ENCODE measurements at regions not wholly inside any gene's neighbourhood (a gene's known extent, or its start where the extent isn't known, plus 50 kb on each side); places are given as distances from the start of the nearest gene placed in this dataset.
A peak's percentile ranks its signal among the peaks of the same experiment; 100 is the strongest.

GRCh38 chr20:51994751-51995417 is 192.6 kb upstream of the SALL4 start:
- H3K9me2 ChIP-seq (replicated peaks; ENCODE audit: low read depth, low read length) = no peaks in the 10 kb centered on the region
- H3K4me3 ChIP-seq (ENCODE audit: low read length, poor library complexity, severe bottlenecking) = no peak overlapping the region
- TF ChIP-seq CTCF (conservative IDR thresholded peaks at IDR 0.05; ENCODE audit: low read length) = no peak
- TF ChIP-seq EZH2phosphoT487 (IDR thresholded peaks at IDR 0.05; ENCODE audit: borderline replicate concordance) = no peak
- H2AFZ ChIP-seq (ENCODE audit: low read length) = 0 out of 2 replicates have a peak overlapping the region, but pooled peaks have one; percentile 15
- H3K79me2 ChIP-seq (ENCODE audit: insufficient read depth, low read length) = no peaks in the 10 kb centered on the region
- H3K4me1 ChIP-seq (ENCODE audit: insufficient read depth, low read length, poor library complexity, severe bottlenecking) = peaks cover 4% of the 10 kb centered on the region
- no peak overlapping the region for H3K4me2 ChIP-seq (ENCODE audit: low read depth, low read length, poor library complexity, severe bottlenecking)
- H3K36me3 ChIP-seq (ENCODE audit: insufficient read depth, low read length) = no peaks in the 10 kb centered on the region
- H3K27me3 ChIP-seq (ENCODE audit: insufficient read depth, low read length, poor library complexity, severe bottlenecking) = no peaks in the 10 kb centered on the region
- no peak overlapping the region for H3K9ac ChIP-seq (ENCODE audit: low read depth, low read length, poor library complexity, severe bottlenecking)
- no peaks in the 10 kb centered on the region for H4K20me1 ChIP-seq (ENCODE audit: insufficient read depth, low read length, poor library complexity, severe bottlenecking)
- H3K9me3 ChIP-seq (ENCODE audit: insufficient read depth, low read depth, low read length) = no peaks in the 10 kb centered on the region
- no peaks in the 10 kb centered on the region for H3F3A ChIP-seq (ENCODE audit: low read depth)

DNA sequence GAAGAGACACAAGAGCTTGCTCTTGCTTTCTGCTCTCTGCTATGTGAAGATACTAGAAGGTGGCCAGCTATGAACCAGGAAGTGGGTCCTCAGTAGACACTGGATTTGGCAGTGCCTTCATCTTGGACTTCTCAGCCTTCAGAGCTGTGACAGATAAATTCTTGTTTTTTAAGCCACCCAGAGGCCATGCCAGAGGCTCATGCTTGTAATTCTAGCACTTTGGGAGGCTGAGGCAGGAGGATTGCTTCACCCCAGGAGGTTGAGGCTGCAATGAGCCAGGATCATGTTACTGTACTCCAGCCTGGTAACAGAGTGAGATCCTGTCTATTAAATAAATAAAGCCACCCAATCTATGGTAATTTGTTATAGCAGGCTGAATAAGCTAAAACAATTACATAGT is 185.5 kb upstream of the SALL4 start:
- H4K20me1 ChIP-seq (ENCODE audit: insufficient read depth, low read length, poor library complexity, severe bottlenecking) = no peaks in the 10 kb centered on the region
- H3K9me3 ChIP-seq (ENCODE audit: insufficient read depth, low read depth, low read length) = no peaks in the 10 kb centered on the region
- no peak overlapping the region for H3K4me2 ChIP-seq (ENCODE audit: low read depth, low read length, poor library complexity, severe bottlenecking)
- no peak overlapping the region for H3K9ac ChIP-seq (ENCODE audit: low read depth, low read length, poor library complexity, severe bottlenecking)
- TF ChIP-seq CTCF (conservative IDR thresholded peaks at IDR 0.05; ENCODE audit: low read length) = no peak
- no peak for TF ChIP-seq EZH2phosphoT487 (IDR thresholded peaks at IDR 0.05; ENCODE audit: borderline replicate concordance)
- no peaks in the 10 kb centered on the region for H3K79me2 ChIP-seq (ENCODE audit: insufficient read depth, low read length)
- H3F3A ChIP-seq (ENCODE audit: low read depth) = no peaks in the 10 kb centered on the region
- no peaks in the 10 kb centered on the region for H3K27me3 ChIP-seq (ENCODE audit: insufficient read depth, low read length, poor library complexity, severe bottlenecking)
- H3K4me1 ChIP-seq (ENCODE audit: insufficient read depth, low read length, poor library complexity, severe bottlenecking) = peaks cover 9% of the 10 kb centered on the region
- peak overlapping the region; percentile 58 for H2AFZ ChIP-seq (ENCODE audit: low read length)
- no peak overlapping the region for H3K4me3 ChIP-seq (ENCODE audit: low read length, poor library complexity, severe bottlenecking)
- no peaks in the 10 kb centered on the region for H3K36me3 ChIP-seq (ENCODE audit: insufficient read depth, low read length)
- H3K9me2 ChIP-seq (replicated peaks; ENCODE audit: low read depth, low read length) = no peaks in the 10 kb centered on the region

DNA sequence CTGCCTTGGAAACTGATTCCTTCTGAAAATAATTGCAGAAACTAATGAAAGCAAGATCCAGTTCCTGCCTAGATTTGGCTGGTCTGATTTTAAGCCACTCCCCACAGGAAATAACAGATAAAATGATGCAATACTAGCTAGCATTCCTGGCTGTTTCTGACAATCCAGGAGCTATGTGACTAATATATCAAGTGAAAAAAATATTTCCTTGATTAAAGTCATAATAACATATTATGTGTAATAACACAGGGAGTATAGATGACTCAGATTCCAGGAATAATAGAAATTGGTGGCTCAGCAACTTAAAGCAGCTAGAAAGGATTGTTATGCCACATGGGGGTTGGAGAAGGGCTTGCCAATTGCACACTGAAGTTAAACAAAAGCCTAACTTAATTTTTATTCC is 182.7 kb upstream of the SALL4 start:
- no peak overlapping the region for H3K4me3 ChIP-seq (ENCODE audit: low read length, poor library complexity, severe bottlenecking)
- H3K27me3 ChIP-seq (ENCODE audit: insufficient read depth, low read length, poor library complexity, severe bottlenecking) = no peaks in the 10 kb centered on the region
- H3F3A ChIP-seq (ENCODE audit: low read depth) = no peaks in the 10 kb centered on the region
- H3K9ac ChIP-seq (ENCODE audit: low read depth, low read length, poor library complexity, severe bottlenecking) = no peak overlapping the region
- peak overlapping the region; percentile 34 for H3K4me2 ChIP-seq (ENCODE audit: low read depth, low read length, poor library complexity, severe bottlenecking)
- H4K20me1 ChIP-seq (ENCODE audit: insufficient read depth, low read length, poor library complexity, severe bottlenecking) = no peaks in the 10 kb centered on the region
- peak overlapping the region; percentile 52 for H2AFZ ChIP-seq (ENCODE audit: low read length)
- TF ChIP-seq CTCF (conservative IDR thresholded peaks at IDR 0.05; ENCODE audit: low read length) (no peak), EZH2phosphoT487 (IDR thresholded peaks at IDR 0.05; ENCODE audit: borderline replicate concordance) (no peak)
- H3K9me2 ChIP-seq (replicated peaks; ENCODE audit: low read depth, low read length) = no peaks in the 10 kb centered on the region
- no peaks in the 10 kb centered on the region for H3K79me2 ChIP-seq (ENCODE audit: insufficient read depth, low read length)
- peaks cover 9% of the 10 kb centered on the region for H3K4me1 ChIP-seq (ENCODE audit: insufficient read depth, low read length, poor library complexity, severe bottlenecking)
- H3K9me3 ChIP-seq (ENCODE audit: insufficient read depth, low read depth, low read length) = no peaks in the 10 kb centered on the region
- H3K36me3 ChIP-seq (ENCODE audit: insufficient read depth, low read length) = no peaks in the 10 kb centered on the region
